Skeletal muscle satellite cell (primary cell): ENCODE measurements at regions not wholly inside any gene's neighbourhood (a gene's known extent, or its start where the extent isn't known, plus 50 kb on each side); places are given as distances from the start of the nearest gene placed in this dataset.
A peak's percentile ranks its signal among the peaks of the same experiment; 100 is the strongest.

Experiments used
- H3K27me3 ChIP-seq: 2 replicates; pipeline ENCODE4 v1.7.0; 2013; ENCODE audit warnings: low read length; ENCODE audit not compliant: control insufficient read depth, insufficient read depth
- H3K36me3 ChIP-seq: 2 replicates; pipeline ENCODE4 v1.7.0; 2013; ENCODE audit warnings: mild to moderate bottlenecking, control low read depth, low read length; ENCODE audit not compliant: insufficient read depth
- H3K4me1 ChIP-seq: 2 replicates; pipeline ENCODE4 v1.7.0; 2013; ENCODE audit warnings: low read length; ENCODE audit not compliant: control insufficient read depth, insufficient read depth
- H3K4me2 ChIP-seq: 2 replicates; pipeline ENCODE4 v1.7.0; 2013; ENCODE audit warnings: mild to moderate bottlenecking, low read length
- H3K4me3 ChIP-seq: 2 replicates; pipeline ENCODE4 v1.7.0; 2013; ENCODE audit warnings: low read length
- H3K9ac ChIP-seq: 2 replicates; pipeline ENCODE4 v1.7.0; 2013; ENCODE audit warnings: mild to moderate bottlenecking, low read depth, low read length, moderate library complexity
- H3K9me3 ChIP-seq: replicated peaks from 2 replicates; pipeline ENCODE4 v1.7.0; 2013; ENCODE audit warnings: mild to moderate bottlenecking, control low read depth, low read length

GRCh38 chr6:145137425-145137824 is 597.9 kb downstream of the EPM2A start:
- Histone ChIP-seq H3K36me3 (no peaks in the 10 kb centered on the region), H3K9ac (no peak overlapping the region), H3K4me3 (no peak overlapping the region), H3K9me3 (no peaks in the 10 kb centered on the region), H3K4me2 (no peak overlapping the region), H3K4me1 (no peaks in the 10 kb centered on the region), H3K27me3 (no peaks in the 10 kb centered on the region)

GRCh38 chr6:145138469-145139139 is 596.7 kb downstream of the EPM2A start:
- Histone ChIP-seq H3K4me2 (no peak overlapping the region), H3K36me3 (no peaks in the 10 kb centered on the region), H3K9me3 (no peaks in the 10 kb centered on the region), H3K4me1 (no peaks in the 10 kb centered on the region), H3K4me3 (no peak overlapping the region), H3K27me3 (no peaks in the 10 kb centered on the region), H3K9ac (no peak overlapping the region)

GRCh38 chr6:145139140-145139850 is 596.0 kb downstream of the EPM2A start:
- no peaks in the 10 kb centered on the region for H3K36me3 ChIP-seq
- no peaks in the 10 kb centered on the region for H3K9me3 ChIP-seq
- H3K4me2 ChIP-seq: no peak overlapping the region
- no peaks in the 10 kb centered on the region for H3K4me1 ChIP-seq
- H3K4me3 ChIP-seq: no peak overlapping the region
- H3K9ac ChIP-seq: no peak overlapping the region
- no peaks in the 10 kb centered on the region for H3K27me3 ChIP-seq

- Histone ChIP-seq H3K9ac (no peak overlapping the region), H3K9me3 (no peaks in the 10 kb centered on the region), H3K4me2 (no peak overlapping the region), H3K4me3 (no peak overlapping the region), H3K27me3 (no peaks in the 10 kb centered on the region), H3K4me1 (no peaks in the 10 kb centered on the region), H3K36me3 (no peaks in the 10 kb centered on the region)
Observed at GRCh38 chr6:145139895-145140294, 595.4 kb downstream of the EPM2A start.

- H3K9ac ChIP-seq: no peak overlapping the region
- H3K4me3 ChIP-seq: no peak overlapping the region
- no peaks in the 10 kb centered on the region for H3K27me3 ChIP-seq
- H3K36me3 ChIP-seq: no peaks in the 10 kb centered on the region
- H3K4me1 ChIP-seq: no peaks in the 10 kb centered on the region
- no peaks in the 10 kb centered on the region for H3K9me3 ChIP-seq
- H3K4me2 ChIP-seq: no peak overlapping the region
Observed at GRCh38 chr6:145141572-145141971, 593.7 kb downstream of the EPM2A start.

- H3K4me2 ChIP-seq: no peak overlapping the region
- no peaks in the 10 kb centered on the region for H3K27me3 ChIP-seq
- no peak overlapping the region for H3K4me3 ChIP-seq
- H3K4me1 ChIP-seq: peaks cover 5% of the 10 kb centered on the region
- no peaks in the 10 kb centered on the region for H3K36me3 ChIP-seq
- H3K9me3 ChIP-seq: no peaks in the 10 kb centered on the region
- no peak overlapping the region for H3K9ac ChIP-seq
Observed at GRCh38 chr6:145142958-145143357, 592.4 kb downstream of the EPM2A start.

GRCh38 chr6:145143379-145143778 is 591.9 kb downstream of the EPM2A start:
- Histone ChIP-seq H3K4me1 (peaks cover 9% of the 10 kb centered on the region), H3K4me3 (no peak overlapping the region), H3K9ac (no peak overlapping the region), H3K36me3 (no peaks in the 10 kb centered on the region), H3K4me2 (no peak overlapping the region), H3K9me3 (no peaks in the 10 kb centered on the region), H3K27me3 (no peaks in the 10 kb centered on the region)

GRCh38 chr6:145147559-145147958 is 587.8 kb downstream of the EPM2A start:
- H3K4me2 ChIP-seq: no peak overlapping the region
- H3K4me3 ChIP-seq: no peak overlapping the region
- no peaks in the 10 kb centered on the region for H3K27me3 ChIP-seq
- H3K9me3 ChIP-seq: no peaks in the 10 kb centered on the region
- H3K36me3 ChIP-seq: no peaks in the 10 kb centered on the region
- peaks cover 15% of the 10 kb centered on the region for H3K4me1 ChIP-seq
- no peak overlapping the region for H3K9ac ChIP-seq

GRCh38 chr6:145147981-145148749 is 587.2 kb downstream of the EPM2A start:
- no peaks in the 10 kb centered on the region for H3K9me3 ChIP-seq
- no peaks in the 10 kb centered on the region for H3K27me3 ChIP-seq
- H3K4me2 ChIP-seq: peak overlapping the region; percentile 34
- no peaks in the 10 kb centered on the region for H3K36me3 ChIP-seq
- H3K4me1 ChIP-seq: peaks cover 15% of the 10 kb centered on the region
- no peak overlapping the region for H3K4me3 ChIP-seq
- H3K9ac ChIP-seq: no peak overlapping the region

- H3K4me1 ChIP-seq: peaks cover 15% of the 10 kb centered on the region
- no peak overlapping the region for H3K9ac ChIP-seq
- H3K36me3 ChIP-seq: no peaks in the 10 kb centered on the region
- no peaks in the 10 kb centered on the region for H3K9me3 ChIP-seq
- no peak overlapping the region for H3K4me3 ChIP-seq
- no peaks in the 10 kb centered on the region for H3K27me3 ChIP-seq
- H3K4me2 ChIP-seq: no peak overlapping the region
Observed at GRCh38 chr6:145148776-145149175, 586.5 kb downstream of the EPM2A start.

GRCh38 chr6:145151624-145152023 is 583.7 kb downstream of the EPM2A start:
- Histone ChIP-seq H3K9me3 (no peaks in the 10 kb centered on the region), H3K9ac (no peak overlapping the region), H3K27me3 (no peaks in the 10 kb centered on the region), H3K36me3 (no peaks in the 10 kb centered on the region), H3K4me1 (peaks cover 26% of the 10 kb centered on the region), H3K4me3 (no peak overlapping the region), H3K4me2 (no peak overlapping the region)
